IMR-90 (cell line): ENCODE measurements at regions not wholly inside any gene's neighbourhood (a gene's known extent, or its start where the extent isn't known, plus 50 kb on each side); places are given as distances from the start of the nearest gene placed in this dataset.

Experiments
- ATAC-seq: fragments of 200-7000 bp; cut with Tn5 transposase; 2 replicates; pipeline ENCODE4 v1.9.1; 2020; ENCODE audit warnings: low read depth, mild to moderate bottlenecking, moderate library complexity
- BruUV-seq: library from RNA; stranded (reverse); fragments of 400-500 nt; replicated peaks from 2 replicates; lab custom pipeline; 2021; lab: Mats Ljungman, UMichigan
- CTCF ChIA-PET: fragments of 300-600 bp; formaldehyde crosslinking; extraction: SDS; loops from one replicate; lab custom pipeline; 2021; ENCODE audit warnings: antibody characterized with exemption; lab: Yijun Ruan, JAX
- POLR2A ChIA-PET: fragments of 300-600 bp; sonication (Branson Sonifier 250); formaldehyde crosslinking; loops from one replicate; lab custom pipeline; 2022; ENCODE audit warnings: antibody characterized with exemption; ENCODE audit not compliant: unreplicated experiment; lab: Charles Lee
- DNase-seq: peaks from one replicate; pipeline ENCODE4 v3.0.0; 2013
- H2AFZ ChIP-seq: replicated peaks from 2 replicates; pipeline ENCODE3; 2013; ENCODE audit warnings: low read length, mild to moderate bottlenecking; ENCODE audit not compliant: poor library complexity
- H2AK5ac ChIP-seq: 2 replicates; pipeline ENCODE4 v1.6.1; 2013; ENCODE audit warnings: low read depth, low read length, inconsistent platforms
- H2AK9ac ChIP-seq: replicated peaks from 2 replicates; pipeline ENCODE3; 2013; ENCODE audit warnings: mild to moderate bottlenecking, low read depth, low read length, moderate library complexity; ENCODE audit not compliant: poor library complexity
- H2BK120ac ChIP-seq: 2 replicates; pipeline ENCODE4 v1.6.1; 2013; ENCODE audit warnings: low read depth, low read length, inconsistent platforms
- H2BK15ac ChIP-seq: 3 replicates; pipeline ENCODE4 v1.6.1; 2013; ENCODE audit warnings: low read depth, low read length, inconsistent platforms
- H2BK20ac ChIP-seq: 2 replicates; pipeline ENCODE4 v1.6.1; 2013; ENCODE audit warnings: low read depth, mild to moderate bottlenecking, inconsistent platforms, low read length, moderate library complexity
- H2BK5ac ChIP-seq: 2 replicates; pipeline ENCODE4 v1.6.1; 2013; ENCODE audit warnings: mild to moderate bottlenecking, low read depth, low read length, inconsistent platforms; ENCODE audit not compliant: poor library complexity, severe bottlenecking
- H3K14ac ChIP-seq: replicated peaks from 2 replicates; pipeline ENCODE4 v1.6.1; 2013; ENCODE audit warnings: low read depth, low read length, inconsistent platforms
- H3K18ac ChIP-seq: 2 replicates; pipeline ENCODE4 v1.6.1; 2013; ENCODE audit warnings: low read depth, low read length, control low read depth
- H3K23ac ChIP-seq: 2 replicates; pipeline ENCODE4 v1.6.1; 2013; ENCODE audit warnings: low read depth, low read length, inconsistent platforms
- H3K27ac ChIP-seq: 2 replicates; pipeline ENCODE4 v1.5.1; 2013; ENCODE audit warnings: mild to moderate bottlenecking, control low read depth, low read length; ENCODE audit not compliant: insufficient read depth
- H3K27me3 ChIP-seq: 2 replicates; pipeline ENCODE4 v1.6.1; 2013; ENCODE audit warnings: low read length; ENCODE audit not compliant: control insufficient read depth, insufficient read depth
- H3K36me3 ChIP-seq: 2 replicates; pipeline ENCODE4 v1.6.1; 2013; ENCODE audit warnings: low read length, mixed read lengths; ENCODE audit not compliant: control insufficient read depth, insufficient read depth
- H3K4ac ChIP-seq: 2 replicates; pipeline ENCODE4 v1.6.1; 2013; ENCODE audit warnings: low read depth, low read length, inconsistent platforms
- H3K4me1 ChIP-seq: 2 replicates; pipeline ENCODE4 v1.6.1; 2013; ENCODE audit warnings: low read length, mixed read lengths; ENCODE audit not compliant: control insufficient read depth, insufficient read depth
- H3K4me2 ChIP-seq: 2 replicates; pipeline ENCODE4 v1.6.1; 2013; ENCODE audit warnings: low read depth, mild to moderate bottlenecking, control low read depth, low read length, moderate library complexity
- H3K4me3 ChIP-seq: 2 replicates; pipeline ENCODE4 v1.5.1; 2013; ENCODE audit warnings: low read depth, mild to moderate bottlenecking, control low read depth, low read length, moderate library complexity; ENCODE audit not compliant: insufficient read depth
- H3K56ac ChIP-seq: 2 replicates; pipeline ENCODE4 v1.6.1; 2013; ENCODE audit warnings: low read length, inconsistent platforms; ENCODE audit not compliant: insufficient read depth; ENCODE audit errors: extremely low read depth
- H3K79me1 ChIP-seq, 2 experiments: 2 replicates each; pipeline ENCODE4 v1.6.1; 2013; ENCODE audit warnings: low read length in 2 of 2, inconsistent platforms in 1 of 2, low read depth in 1 of 2
- H3K9ac ChIP-seq: 2 replicates; pipeline ENCODE4 v1.6.1; 2013; ENCODE audit warnings: low read depth, low read length, control low read depth
- H3K9me1 ChIP-seq: 2 replicates; pipeline ENCODE4 v1.6.1; 2013; ENCODE audit warnings: low read length, inconsistent platforms; ENCODE audit not compliant: insufficient read depth
- H3K9me3 ChIP-seq: 2 replicates; pipeline ENCODE4 v1.6.1; 2013; ENCODE audit warnings: low read length; ENCODE audit not compliant: control insufficient read depth, insufficient read depth
- H4K20me1 ChIP-seq: 2 replicates; pipeline ENCODE4 v1.6.1; 2013; ENCODE audit warnings: low read length, inconsistent platforms; ENCODE audit not compliant: insufficient read depth
- H4K5ac ChIP-seq: 2 replicates; pipeline ENCODE4 v1.6.1; 2013; ENCODE audit warnings: mild to moderate bottlenecking, low read depth, low read length, control low read depth
- H4K8ac ChIP-seq, 2 experiments: 2 replicates each; pipeline ENCODE4 v1.6.1; 2013; ENCODE audit warnings: low read depth in 2 of 2, low read length in 2 of 2, control low read depth in 1 of 2, inconsistent platforms in 1 of 2
- H4K91ac ChIP-seq: 2 replicates; pipeline ENCODE4 v1.6.1; 2013; ENCODE audit warnings: low read depth, low read length, inconsistent platforms; ENCODE audit not compliant: insufficient read depth
- BHLHE40 ChIP-seq: fragments of 150-350 bp; IDR thresholded peaks from 2 replicates; pipeline ENCODE4 v1.6.1; 2016; ENCODE audit warnings: mild to moderate bottlenecking, low read depth, low read length
- CEBPB ChIP-seq: IDR thresholded peaks from 2 replicates; pipeline ENCODE4 v1.6.1; 2012; ENCODE audit warnings: low read depth, low read length, improper control_type of control experiment
- CHD1 ChIP-seq: IDR thresholded peaks from 2 replicates; pipeline ENCODE4 v1.6.1; 2012; ENCODE audit warnings: low read depth, low read length, improper control_type of control experiment
- FOS ChIP-seq: fragments of 150-350 bp; IDR thresholded peaks from 2 replicates; pipeline ENCODE4 v1.6.1; 2016; ENCODE audit warnings: low read depth, low read length
- MAFK ChIP-seq: IDR thresholded peaks from 2 replicates; pipeline ENCODE4 v1.6.1; 2012; ENCODE audit warnings: low read depth, low read length, improper control_type of control experiment
- MAZ ChIP-seq: IDR thresholded peaks from 2 replicates; pipeline ENCODE4 v1.6.1; 2012; ENCODE audit warnings: low read depth, mild to moderate bottlenecking, low read length, improper control_type of control experiment, moderate library complexity, borderline replicate concordance
- MXI1 ChIP-seq: IDR thresholded peaks from 2 replicates; pipeline ENCODE4 v1.6.1; 2012; ENCODE audit warnings: low read depth, mild to moderate bottlenecking, low read length, moderate library complexity, borderline replicate concordance
- NFE2L2 ChIP-seq: fragments of 150-350 bp; IDR thresholded peaks from 2 replicates; pipeline ENCODE4 v1.6.1; 2016; ENCODE audit warnings: low read depth, mild to moderate bottlenecking, low read length
- POLR2A ChIP-seq: IDR thresholded peaks from 2 replicates; pipeline ENCODE4 v1.6.1; 2012; ENCODE audit warnings: mild to moderate bottlenecking, low read depth, low read length
- RAD21 ChIP-seq: IDR thresholded peaks from 2 replicates; pipeline ENCODE4 v1.6.1; 2012; ENCODE audit warnings: low read length, improper control_type of control experiment
- RCOR1 ChIP-seq: IDR thresholded peaks from 2 replicates; pipeline ENCODE4 v1.6.1; 2012; ENCODE audit warnings: mild to moderate bottlenecking, low read length, improper control_type of control experiment; ENCODE audit not compliant: insufficient replicate concordance
- RFX5 ChIP-seq: IDR thresholded peaks from 2 replicates; pipeline ENCODE4 v1.8.0; 2012; ENCODE audit warnings: low read depth, mild to moderate bottlenecking, low read length, moderate library complexity
- SMC3 ChIP-seq: fragments of 150-350 bp; IDR thresholded peaks from 2 replicates; pipeline ENCODE4 v1.6.1; 2016; ENCODE audit warnings: low read depth, mild to moderate bottlenecking, antibody characterized with exemption, low read length, moderate library complexity
- WGBS, 2 experiments: methylation state at CpG; one replicate each; pipeline versions ENCODE4 v1.1.5 to v1.1.7; 2013; ENCODE audit warnings: missing lambda C conversion rate in 2 of 2; ENCODE audit not compliant: insufficient read length in 1 of 2; ENCODE audit errors: extremely low coverage in 2 of 2; 5-methylcytosine and 5-hydroxymethylcytosine counted together
- dilution Hi-C: fragments of 300-500 bp; cut with HindIII; formaldehyde crosslinking; loops from one replicate; pipeline ENCODE4 v1.14.3; 2018; ENCODE audit warnings: low sequenced_read_pairs; ENCODE audit not compliant: unreplicated experiment
- in situ Hi-C: fragments of 300-500 bp; cut with MboI; formaldehyde crosslinking; loops from 3 replicates; pipeline ENCODE4 v1.14.3; 2019; ENCODE audit warnings: low sequenced_read_pairs, inconsistent platforms, mixed read lengths
- intact Hi-C: fragments of 100-400 bp; cut with micrococcal nuclease; formaldehyde crosslinking; loops from 2 replicates; pipeline ENCODE4 v1.10.0; 2022
- TF ChIP-seq, protein P1 (sequence below): fragments of 150-350 bp; IDR thresholded peaks from 2 replicates; pipeline ENCODE4 v1.6.1; 2017; ENCODE audit warnings: mild to moderate bottlenecking, antibody characterized with exemption, low read length, low read depth
- TF ChIP-seq, protein P2 (sequence below): fragments of 150-350 bp; IDR thresholded peaks from 2 replicates; pipeline ENCODE4 v1.6.1; 2016; ENCODE audit warnings: low read depth, mild to moderate bottlenecking, low read length, moderate library complexity, borderline replicate concordance
- TF ChIP-seq, protein P3 (sequence below): conservative IDR thresholded peaks from 2 replicates; pipeline ENCODE4 v1.5.1; 2012; ENCODE audit warnings: mild to moderate bottlenecking, low read depth, low read length, improper control_type of control experiment

DNA sequence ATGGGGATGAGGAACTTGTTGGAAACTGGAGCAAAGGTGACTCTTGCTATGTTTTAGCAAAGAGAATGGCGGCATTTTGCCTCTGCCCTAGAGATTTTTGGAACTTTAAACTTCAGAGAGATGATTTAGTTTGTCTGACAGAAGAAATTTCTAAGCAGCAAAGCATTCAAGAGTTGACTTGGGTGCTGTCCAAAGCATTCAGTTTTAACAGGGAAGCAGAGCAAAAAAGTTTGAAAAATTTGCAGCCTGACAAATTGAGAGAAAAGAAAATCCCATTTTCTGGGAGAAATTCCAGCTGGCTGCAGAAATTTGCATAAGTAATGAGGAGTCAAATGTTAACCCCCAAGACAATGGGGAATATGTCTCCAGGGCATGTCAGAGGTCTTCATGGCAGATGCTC is 682.3 kb upstream of the ST8SIA4 start:
- no peak overlapping the region for H3K4me3 ChIP-seq
- no peak overlapping the region for H2AFZ ChIP-seq
- DNase-seq (no peak), ATAC-seq (no peak)
- H4K20me1 ChIP-seq, result no peaks in the 10 kb centered on the region
- no peaks in the 10 kb centered on the region for H3K36me3 ChIP-seq
- ChIA-PET POLR2A (no interaction called here), CTCF (no interaction called here)
- dilution Hi-C loops, result no loop called here
- H3K9ac ChIP-seq, result no peak overlapping the region
- H3K9me3 ChIP-seq, result peaks cover 3% of the 10 kb centered on the region
- H3K14ac ChIP-seq, result no peak overlapping the region
- H2BK5ac ChIP-seq, result no peak overlapping the region
- H2BK120ac ChIP-seq, result no peak overlapping the region
- H3K27ac ChIP-seq, result no peak overlapping the region
- H4K5ac ChIP-seq, result no peak overlapping the region
- BruUV-seq, result no TSS peak
- no peak overlapping the region for H2BK20ac ChIP-seq
- intact Hi-C loops, result no loop called here
- no peaks in the 10 kb centered on the region for H3K9me1 ChIP-seq
- H3K4ac ChIP-seq, result no peak overlapping the region
- no peak overlapping the region for H3K4me2 ChIP-seq
- H2AK9ac ChIP-seq, result no peak overlapping the region
- H4K91ac ChIP-seq, result no peak overlapping the region
- WGBS, 2 experiments, result 43% methylated on average over 1 of the region's 1 CpG; no CpG with 5 or more reads in 1 of the 2 experiments
- H3K4me1 ChIP-seq, result no peaks in the 10 kb centered on the region
- no peak overlapping the region for H4K8ac ChIP-seq
- H2BK15ac ChIP-seq, result no peak overlapping the region
- in situ Hi-C loops, result no loop called here
- H3K18ac ChIP-seq, result no peak overlapping the region
- no peak overlapping the region for H3K23ac ChIP-seq
- H3K79me1 ChIP-seq, result no peaks in the 10 kb centered on the region
- H3K27me3 ChIP-seq, result no peaks in the 10 kb centered on the region
- no peak overlapping the region for H2AK5ac ChIP-seq
- no peak for TF ChIP-seq RCOR1
- TF ChIP-seq FOS, result no peak
- TF ChIP-seq, protein P1, sequence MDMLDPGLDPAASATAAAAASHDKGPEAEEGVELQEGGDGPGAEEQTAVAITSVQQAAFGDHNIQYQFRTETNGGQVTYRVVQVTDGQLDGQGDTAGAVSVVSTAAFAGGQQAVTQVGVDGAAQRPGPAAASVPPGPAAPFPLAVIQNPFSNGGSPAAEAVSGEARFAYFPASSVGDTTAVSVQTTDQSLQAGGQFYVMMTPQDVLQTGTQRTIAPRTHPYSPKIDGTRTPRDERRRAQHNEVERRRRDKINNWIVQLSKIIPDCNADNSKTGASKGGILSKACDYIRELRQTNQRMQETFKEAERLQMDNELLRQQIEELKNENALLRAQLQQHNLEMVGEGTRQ, result no peak
- TF ChIP-seq, protein P2, sequence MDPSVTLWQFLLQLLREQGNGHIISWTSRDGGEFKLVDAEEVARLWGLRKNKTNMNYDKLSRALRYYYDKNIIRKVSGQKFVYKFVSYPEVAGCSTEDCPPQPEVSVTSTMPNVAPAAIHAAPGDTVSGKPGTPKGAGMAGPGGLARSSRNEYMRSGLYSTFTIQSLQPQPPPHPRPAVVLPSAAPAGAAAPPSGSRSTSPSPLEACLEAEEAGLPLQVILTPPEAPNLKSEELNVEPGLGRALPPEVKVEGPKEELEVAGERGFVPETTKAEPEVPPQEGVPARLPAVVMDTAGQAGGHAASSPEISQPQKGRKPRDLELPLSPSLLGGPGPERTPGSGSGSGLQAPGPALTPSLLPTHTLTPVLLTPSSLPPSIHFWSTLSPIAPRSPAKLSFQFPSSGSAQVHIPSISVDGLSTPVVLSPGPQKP, result no peak
- no peak for TF ChIP-seq POLR2A
- TF ChIP-seq CHD1, result no peak
- TF ChIP-seq MAZ, result no peak
- no peak for TF ChIP-seq NFE2L2
- no peak for TF ChIP-seq SMC3
- TF ChIP-seq MXI1, result no peak
- TF ChIP-seq CEBPB, result no peak
- TF ChIP-seq RAD21, result no peak
- no peak for TF ChIP-seq BHLHE40
- TF ChIP-seq, protein P3, sequence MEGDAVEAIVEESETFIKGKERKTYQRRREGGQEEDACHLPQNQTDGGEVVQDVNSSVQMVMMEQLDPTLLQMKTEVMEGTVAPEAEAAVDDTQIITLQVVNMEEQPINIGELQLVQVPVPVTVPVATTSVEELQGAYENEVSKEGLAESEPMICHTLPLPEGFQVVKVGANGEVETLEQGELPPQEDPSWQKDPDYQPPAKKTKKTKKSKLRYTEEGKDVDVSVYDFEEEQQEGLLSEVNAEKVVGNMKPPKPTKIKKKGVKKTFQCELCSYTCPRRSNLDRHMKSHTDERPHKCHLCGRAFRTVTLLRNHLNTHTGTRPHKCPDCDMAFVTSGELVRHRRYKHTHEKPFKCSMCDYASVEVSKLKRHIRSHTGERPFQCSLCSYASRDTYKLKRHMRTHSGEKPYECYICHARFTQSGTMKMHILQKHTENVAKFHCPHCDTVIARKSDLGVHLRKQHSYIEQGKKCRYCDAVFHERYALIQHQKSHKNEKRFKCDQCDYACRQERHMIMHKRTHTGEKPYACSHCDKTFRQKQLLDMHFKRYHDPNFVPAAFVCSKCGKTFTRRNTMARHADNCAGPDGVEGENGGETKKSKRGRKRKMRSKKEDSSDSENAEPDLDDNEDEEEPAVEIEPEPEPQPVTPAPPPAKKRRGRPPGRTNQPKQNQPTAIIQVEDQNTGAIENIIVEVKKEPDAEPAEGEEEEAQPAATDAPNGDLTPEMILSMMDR, result no peak
- TF ChIP-seq MAFK, result no peak
- no peak for TF ChIP-seq RFX5
- H3K56ac ChIP-seq, result no peak overlapping the region
